HG03066 (cell line): ENCODE measurements at regions not wholly inside any gene's neighbourhood (a gene's known extent, or its start where the extent isn't known, plus 50 kb on each side); places are given as distances from the start of the nearest gene placed in this dataset.

ENCODE experiments used
- ATAC-seq: cut with Tn5 transposase; IDR thresholded peaks from one replicate; pipeline ENCODE4 v1.9.1; 2021; ENCODE audit warnings: low read depth; ENCODE audit not compliant: unreplicated experiment

DNA sequence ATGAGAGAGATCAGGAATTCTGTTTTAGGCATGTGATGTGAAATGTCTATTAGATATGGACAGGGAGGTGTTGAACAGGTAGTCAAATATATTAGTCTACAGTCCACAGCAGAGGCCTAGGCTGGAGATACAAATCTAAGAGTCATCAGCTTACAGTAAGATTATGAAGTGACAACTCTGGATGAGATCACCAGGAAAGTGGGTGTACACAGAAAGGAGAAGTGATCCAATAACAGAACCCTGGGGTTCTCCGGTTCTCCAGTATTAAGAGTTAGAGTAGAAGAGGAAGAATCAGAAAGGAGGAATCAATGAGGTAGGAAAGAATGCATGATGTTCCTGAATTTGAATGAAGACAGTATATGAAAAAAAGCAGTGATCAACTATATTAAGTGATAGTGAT, 362.3 kb downstream of the FIGN start:
- ATAC-seq: peak; percentile 45

DNA sequence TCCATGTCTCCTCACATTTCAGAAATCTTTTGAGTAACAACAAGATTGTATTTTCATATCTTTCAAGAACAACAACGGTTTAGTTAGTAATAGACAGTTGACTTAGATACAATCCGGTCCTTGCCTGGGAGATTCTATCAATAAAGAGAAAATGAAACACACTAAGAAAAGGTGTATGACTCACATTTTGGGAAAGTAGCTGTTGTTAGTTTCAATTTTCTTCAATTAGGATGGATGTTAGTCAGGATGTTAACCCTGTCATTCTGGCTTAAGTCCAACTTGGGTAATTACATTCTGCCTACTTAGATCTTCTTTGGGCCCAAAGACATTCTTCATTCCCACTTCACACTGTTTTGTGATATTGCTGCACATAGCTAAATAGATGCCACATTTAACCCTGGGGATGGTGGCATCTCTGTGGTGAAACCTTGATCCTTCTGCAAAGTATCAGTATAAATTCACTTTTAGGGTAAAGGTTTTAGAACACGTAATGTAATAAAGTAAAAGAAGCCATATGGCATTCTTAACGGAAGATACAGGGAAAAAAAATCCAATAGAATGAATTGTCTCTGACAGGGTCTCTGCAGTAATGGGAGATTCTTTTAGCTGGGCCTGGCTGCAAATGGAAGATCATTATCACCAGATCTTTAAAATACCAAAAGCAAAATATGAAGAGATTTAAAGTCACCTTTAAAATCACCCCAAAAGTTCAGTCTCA, 365.5 kb downstream of the FIGN start:
- no peak for ATAC-seq

DNA sequence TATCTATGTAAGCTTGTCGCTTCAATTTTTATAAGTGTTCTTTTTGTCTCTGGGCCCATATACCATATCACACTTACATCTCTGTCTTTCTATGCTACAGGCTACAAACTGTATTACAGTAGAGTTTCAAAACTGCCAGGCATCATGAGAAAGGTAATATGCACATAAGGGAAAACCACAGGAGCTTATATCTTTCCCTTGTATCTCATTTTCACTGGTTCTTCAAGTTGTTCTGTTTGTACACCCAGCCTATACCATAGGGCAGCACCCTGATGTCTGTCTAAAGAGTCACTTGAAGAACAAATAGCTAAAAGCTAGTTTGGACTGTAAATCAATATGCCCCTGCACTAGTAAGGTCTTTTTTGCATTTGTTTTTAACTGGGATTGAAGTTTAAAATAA, 366.7 kb downstream of the FIGN start:
- ATAC-seq: no peak

DNA sequence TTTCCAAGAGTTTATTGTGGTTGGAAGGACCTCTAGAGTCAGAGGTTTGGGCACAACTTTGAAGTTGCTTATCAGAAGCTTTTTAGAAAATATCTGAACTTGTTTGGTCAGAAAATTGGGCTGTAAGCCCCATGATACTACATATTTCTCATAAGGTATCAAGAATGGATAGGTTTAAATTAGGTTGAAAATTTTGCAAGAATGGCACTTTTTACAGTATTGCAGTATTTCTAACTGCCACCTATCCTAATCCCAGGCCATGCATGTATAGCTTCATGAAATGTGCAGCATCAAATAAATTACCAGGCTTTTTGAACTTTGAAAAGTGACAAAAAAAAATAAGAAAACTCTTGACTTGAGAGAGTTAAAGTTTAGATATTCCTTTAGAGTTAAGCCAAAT, 367.2 kb downstream of the FIGN start:
- no peak for ATAC-seq

DNA sequence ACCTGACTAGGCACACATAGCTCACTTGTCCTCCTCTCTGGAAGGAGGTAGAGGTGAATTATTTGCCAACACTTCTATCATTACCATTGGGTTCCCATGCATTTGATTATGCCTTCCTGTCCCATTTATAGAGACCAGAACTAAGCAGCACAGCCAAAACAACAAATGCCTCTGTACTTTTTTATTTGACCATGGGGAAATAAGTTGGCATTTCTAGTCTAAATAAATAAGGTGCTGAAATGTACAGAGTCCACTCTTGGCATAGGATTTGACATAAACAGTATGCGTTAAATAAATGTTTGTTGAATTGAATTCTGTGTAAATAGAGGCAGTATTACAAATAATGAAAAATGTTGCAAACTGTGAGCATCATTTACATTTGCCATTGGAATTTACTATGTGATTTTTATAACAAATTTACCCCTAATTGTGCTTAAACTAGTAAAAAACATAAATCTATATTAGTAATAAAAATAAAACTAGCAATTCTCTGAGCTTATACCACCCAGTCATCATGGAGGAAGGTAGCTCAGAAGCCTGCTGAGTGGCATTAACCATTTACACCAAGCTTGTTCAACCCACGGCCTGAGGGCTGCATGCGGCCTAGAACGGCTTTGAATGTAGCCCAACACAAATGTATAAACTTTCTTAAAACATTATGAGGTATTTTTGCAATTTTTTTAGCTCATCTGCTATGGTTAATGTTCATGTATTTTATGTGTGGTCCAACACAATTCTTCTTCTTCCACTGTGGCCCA, 367.8 kb downstream of the FIGN start:
- no peak for ATAC-seq

DNA sequence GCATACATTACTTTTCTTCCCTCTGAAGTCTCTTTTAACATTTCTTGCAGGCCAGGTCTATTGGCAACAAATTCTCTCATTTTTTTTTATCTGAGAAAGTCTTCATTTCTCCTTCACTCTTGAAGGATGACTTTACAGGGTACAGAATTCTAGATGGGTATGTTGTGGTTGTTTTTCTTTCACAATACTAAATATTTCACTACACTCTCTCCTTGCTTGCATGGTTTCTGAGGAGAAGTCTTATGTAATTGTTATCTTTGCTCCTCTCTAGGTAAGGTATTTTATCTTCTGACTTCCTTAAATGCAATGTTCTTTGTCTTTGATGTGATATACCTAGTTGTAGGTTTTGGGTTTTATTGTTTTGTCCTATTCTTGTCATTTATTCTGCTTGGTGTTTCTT, 371.1 kb downstream of the FIGN start:
- ATAC-seq: no peak

DNA sequence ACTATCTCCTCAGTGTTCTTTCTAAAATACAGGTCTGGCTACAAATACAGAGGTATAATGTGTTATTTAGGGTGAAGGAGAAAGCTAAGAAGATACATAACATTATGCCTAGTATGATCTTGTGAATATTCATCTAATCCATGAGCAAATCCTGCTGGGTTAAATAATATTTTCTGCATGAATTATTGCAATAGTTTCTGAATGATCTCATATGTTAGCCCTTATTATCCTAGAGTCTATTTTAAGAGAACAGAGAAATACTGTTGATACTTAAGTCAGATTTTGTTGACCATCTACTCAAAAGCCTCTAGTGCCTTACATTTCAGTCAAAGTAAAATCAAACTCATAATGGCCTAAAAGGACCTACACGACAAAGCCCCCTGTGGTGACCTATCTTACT, 382.3 kb downstream of the FIGN start:
- ATAC-seq: no peak

DNA sequence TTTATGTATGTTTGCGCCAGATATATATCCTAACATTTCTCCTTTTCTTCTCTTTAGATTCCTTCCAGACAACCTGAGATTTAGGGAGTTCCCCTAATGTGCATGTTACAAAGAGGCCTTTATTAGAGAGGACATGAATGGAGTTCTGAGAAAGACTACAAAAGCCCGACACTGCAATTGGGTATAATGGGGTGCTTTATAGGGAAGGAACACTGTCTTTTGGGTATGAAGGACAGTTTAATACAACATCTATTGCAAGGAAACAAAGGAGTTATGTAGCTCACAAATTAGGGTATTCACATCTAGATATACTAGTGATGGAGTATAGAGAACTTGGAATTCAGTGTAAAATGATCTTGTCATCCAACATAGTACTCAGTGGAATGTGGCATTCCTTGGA, 383.8 kb downstream of the FIGN start:
- no peak for ATAC-seq

DNA sequence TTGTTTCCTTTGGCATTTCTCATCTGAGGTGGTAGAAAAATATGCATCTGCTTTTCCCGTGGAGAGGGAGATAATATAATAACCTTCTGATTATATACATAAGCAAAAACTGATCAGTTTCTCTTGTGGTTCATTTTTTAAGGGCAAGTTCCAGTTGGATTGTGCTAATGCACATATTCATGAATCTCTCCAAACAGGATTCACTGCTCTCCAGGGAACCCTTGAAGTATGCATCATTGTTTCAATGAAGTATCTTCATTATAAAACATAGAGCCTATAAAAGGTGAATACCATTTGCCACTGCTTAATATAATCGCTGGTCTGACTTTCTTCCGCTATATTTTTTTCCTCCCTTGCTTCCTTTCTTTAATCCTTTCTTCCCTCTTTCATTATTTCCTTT, 384.7 kb downstream of the FIGN start:
- ATAC-seq: no peak

DNA sequence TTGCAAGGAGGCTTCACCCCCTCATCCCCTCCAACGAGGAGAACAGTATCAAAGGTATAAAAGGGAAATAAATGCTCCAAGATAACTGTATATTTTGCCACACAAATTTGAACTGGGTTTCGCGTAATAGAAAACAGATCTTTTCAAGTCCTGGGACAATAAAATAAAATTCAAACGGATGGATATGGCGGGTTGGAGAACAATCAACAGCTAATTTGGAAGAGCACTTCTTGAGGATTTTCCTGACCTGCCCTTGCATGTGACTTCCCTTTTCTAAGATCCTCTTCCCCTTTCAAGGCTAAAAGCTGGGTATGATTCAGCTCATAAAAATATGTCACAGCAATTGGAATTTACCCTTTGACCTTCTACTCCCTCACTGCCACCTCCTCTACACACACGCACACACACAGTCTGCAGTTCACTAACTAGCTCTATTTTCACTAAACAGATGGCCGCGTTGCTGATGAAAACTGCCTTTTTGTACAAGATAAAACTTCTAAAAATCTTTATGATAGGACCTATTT, 386.9 kb downstream of the FIGN start:
- no peak for ATAC-seq

DNA sequence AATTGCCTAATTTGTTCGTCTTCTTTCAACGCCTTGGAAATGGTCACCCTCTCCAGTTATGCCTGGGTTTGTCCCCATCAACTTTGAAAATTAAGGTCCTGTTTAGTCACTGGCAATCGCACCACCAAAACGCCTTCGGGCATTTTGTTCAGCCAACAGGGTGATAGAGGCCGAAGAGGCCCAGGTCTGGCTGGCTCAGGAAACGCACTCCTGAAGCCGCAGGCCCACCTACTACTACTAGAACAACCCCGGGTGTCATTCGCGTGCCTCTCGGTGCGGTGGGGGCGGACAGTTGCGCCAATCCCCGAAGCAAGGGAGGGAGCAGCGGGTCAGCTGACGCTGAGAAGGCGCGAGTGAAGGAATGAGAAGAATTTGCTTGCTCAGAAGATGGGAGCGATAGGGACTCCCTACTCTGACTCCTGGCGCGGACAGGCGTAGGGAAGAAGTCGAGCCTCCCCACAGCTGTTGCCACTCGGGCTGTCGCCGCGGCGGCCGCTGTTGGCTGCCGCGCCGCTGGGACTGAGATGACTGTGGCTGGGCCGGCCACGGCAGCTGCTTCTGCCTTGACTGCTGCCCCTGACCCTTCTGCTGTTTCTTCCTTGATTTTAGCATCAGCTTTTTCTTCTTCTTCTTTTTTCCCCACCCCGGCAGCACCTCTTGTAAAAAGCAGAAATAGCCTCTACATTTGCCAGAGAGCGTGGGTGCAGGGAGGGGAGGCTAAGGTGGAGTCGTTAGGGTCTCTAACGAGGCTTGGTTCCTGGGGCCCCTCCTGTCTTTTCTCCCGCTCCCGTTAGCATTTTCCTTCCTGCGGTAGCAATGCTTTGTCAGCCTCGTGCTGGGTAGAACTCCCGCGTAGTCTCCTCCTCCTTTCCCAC, 387.6 kb downstream of the FIGN start:
- no peak for ATAC-seq

DNA sequence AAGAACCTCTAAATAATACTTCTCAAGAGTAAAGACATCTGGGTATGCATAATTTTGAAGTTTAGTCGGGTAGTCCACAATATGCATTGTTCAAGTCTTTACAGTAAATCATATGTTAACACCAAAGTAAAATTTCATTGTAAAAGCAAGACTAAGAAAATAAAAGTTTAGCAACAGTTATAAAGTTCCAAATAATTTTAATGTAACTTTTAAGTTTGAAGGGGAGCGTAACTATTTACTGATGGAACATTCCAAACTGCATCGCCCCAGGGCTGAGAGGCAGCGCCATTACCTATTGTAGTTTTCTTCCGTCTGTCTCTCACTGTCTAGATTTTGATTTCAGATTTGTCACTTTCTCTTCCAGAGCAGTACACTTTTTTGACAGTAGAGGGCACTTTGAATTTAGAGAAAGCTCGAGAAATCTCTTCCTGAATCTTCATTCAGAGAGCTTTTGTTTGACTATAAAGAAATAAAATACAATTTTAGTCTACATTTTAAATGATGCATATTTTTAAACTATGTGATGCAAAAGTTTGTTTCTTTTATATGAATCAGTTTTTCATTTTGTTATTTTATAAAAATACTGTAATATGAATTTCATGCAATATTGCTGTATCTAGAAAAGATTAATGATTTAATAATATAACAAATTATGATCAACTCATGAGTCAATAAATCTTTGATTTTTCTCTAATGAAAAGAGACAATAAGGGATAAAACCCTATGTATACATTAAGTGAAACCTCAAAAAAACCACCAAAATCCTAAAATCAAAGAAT, 389.8 kb downstream of the FIGN start:
- peak; percentile 85 for ATAC-seq

DNA sequence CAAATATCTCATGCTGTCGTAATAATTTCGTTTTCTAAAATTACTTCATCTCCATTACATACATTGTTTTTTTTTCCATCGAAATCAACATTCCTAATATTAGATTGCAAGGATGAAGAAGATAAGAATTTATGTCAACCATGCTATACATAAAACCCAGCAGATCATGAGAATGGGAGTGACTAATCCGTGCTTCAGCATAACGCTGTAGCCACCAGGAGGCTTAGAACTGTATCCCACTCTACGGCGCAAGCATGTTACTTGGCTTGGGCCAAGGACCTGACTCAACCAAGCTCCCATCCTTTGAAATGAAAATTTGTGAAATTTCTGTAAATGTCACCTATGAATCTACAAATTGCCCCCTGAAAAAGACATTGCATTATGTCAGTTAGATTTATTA, 392.5 kb downstream of the FIGN start:
- ATAC-seq: no peak

DNA sequence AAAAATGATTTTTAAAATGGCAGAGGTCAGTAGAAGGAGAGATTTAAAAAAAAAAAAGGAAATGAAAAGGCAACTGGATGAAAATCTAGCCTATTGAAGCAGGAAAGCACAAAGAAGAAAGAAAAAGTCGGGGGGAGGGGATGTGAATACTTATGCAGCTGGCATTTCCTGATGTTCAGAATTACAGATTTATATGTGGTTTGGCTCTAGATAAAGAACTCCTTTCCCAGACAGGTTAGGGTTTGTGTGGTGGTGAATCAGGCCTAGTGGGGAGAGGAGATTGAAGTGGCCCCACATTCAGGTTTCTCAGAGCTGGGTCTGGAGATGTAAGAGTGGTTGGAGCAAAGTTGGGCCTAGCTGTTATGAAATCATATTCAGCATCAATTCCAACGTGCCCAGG, 394.4 kb downstream of the FIGN start:
- no peak for ATAC-seq

DNA sequence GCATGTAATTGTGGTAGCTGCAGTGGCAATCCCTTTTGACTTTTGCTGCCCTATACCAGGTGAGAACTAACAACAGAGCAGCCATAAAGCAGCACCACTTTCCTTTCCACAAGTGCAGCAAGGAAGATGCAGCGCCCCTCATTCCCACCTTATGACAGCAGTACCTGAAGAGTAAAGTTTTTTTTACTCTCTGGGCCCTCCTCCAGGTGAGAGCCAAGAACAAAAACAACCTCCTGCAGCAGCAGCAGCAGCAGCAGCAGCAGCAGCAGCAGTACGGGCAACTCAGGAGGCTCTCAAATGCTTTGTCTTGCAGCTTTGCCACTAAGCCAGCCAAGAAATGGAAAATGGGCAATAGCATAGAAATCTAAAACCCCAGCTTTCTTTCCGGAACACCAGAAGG, 397.5 kb downstream of the FIGN start:
- no peak for ATAC-seq

DNA sequence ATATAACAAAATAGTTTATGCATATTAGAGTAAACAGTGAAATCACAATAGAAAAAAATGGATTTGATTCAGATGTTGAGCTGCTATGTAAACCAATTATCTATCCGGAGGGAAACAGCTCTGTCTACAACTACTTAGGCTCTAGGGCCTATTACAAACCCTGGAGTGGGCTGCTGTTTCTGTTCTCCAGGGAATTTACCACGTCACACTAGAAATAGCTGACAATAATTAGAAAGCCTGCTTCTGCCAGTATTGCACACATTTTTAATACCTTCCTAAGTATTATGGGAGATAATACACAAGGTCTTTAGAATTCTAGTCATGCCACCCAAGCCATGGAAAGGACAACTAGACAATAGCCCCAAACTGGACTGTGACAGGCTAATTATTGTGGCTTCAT, 411.1 kb downstream of the FIGN start:
- ATAC-seq: no peak

DNA sequence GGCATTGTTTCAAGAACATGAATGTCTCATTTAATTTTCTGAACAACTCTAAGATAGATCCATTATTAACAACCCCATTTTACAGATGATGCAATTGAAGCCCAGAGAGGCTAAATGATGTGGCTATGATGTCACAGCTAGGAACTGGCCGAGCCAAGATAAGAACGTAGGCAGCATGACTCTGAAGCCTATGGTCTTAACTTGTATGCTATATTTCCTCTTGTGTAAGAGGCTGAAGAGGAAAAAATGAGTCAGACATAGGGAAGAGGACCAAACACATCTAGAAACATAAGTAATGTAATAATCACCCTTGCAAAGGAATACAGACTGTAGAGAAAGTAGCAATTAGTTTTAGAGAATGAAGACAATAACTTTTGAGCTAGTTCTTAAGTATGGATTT, 416.8 kb downstream of the FIGN start:
- no peak for ATAC-seq

DNA sequence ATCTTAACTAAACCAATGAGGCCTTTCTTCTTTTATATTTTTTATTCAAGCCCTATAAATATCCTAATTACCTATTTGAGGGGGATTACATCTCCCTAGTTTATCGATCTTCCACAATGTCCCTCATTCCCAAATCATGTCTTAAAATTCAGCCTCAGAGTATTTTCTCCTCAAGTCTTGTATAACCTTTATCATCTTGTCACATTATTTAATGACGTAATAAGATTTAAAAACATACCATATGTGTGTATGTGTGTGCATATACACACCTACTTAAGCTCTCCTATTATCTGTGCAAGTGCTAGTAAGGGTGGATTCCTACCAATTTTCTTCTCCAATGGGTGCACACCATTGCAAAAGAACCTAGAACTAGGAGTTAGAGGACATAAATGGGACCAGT, 421.1 kb downstream of the FIGN start:
- ATAC-seq: no peak

DNA sequence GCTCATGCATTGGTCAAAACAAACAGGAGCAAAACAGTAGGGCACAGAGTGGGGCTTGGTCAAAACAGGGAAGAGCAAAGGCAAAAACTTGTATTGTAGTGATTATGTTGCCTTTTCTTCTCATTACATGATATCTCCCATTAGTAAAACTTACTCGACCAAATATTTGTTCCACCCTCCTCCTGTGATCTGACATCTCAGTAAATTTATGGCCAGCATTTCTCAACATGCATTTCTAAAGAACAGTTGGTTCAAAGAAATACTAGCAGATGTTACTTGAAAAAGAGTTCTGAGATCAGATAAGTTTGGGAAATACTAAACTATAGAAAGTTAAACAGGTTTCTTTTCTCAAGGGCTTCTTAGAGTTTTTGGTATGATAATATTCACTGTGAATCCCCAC, 423.1 kb downstream of the FIGN start:
- no peak for ATAC-seq

DNA sequence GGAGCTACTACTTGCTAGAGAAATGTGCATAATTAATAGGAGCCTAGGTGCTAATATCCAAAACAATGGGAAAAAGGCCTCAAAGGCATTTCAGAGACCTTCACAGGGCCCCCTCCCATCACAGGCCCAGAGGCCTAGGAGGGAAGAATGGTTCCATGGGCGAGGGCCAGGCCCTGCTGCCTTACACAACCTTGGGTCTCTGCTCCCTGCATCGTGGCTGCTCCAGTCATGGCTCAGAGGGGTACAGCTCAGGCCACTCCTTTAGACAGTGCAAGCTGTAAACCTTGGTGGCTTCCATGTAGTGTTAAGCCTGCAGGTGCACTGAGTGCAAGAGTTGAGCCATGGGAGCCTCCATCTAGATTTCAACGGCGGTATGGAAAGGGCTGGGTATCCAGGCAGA, 429.2 kb downstream of the FIGN start:
- no peak for ATAC-seq
